ENCODE measurements at regions not wholly inside any gene's neighbourhood (a gene's known extent, or its start where the extent isn't known, plus 50 kb on each side); places are given as distances from the start of the nearest gene placed in this dataset.

DNA sequence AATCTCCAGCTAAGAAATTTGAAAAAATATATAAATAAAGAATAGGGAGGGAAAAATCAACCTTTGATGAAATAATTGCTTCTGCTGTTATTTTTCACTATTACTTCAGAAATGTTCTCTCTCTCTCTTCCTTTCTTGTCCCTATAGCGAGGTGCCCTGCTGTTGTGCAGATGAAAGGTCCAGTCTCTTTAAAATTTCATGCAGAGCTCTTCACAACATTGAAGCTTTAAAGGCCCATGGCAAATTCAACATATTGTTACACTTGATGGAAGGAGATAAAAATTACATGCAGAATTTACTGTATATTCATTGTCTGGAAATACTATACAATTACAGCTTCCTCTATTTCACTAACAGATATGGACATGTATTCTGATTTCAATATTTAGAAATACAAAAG lies 86.4 kb upstream of the PSMD7 start:
- TF ChIP-seq, protein P1, sequence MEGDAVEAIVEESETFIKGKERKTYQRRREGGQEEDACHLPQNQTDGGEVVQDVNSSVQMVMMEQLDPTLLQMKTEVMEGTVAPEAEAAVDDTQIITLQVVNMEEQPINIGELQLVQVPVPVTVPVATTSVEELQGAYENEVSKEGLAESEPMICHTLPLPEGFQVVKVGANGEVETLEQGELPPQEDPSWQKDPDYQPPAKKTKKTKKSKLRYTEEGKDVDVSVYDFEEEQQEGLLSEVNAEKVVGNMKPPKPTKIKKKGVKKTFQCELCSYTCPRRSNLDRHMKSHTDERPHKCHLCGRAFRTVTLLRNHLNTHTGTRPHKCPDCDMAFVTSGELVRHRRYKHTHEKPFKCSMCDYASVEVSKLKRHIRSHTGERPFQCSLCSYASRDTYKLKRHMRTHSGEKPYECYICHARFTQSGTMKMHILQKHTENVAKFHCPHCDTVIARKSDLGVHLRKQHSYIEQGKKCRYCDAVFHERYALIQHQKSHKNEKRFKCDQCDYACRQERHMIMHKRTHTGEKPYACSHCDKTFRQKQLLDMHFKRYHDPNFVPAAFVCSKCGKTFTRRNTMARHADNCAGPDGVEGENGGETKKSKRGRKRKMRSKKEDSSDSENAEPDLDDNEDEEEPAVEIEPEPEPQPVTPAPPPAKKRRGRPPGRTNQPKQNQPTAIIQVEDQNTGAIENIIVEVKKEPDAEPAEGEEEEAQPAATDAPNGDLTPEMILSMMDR (IDR thresholded peaks at IDR 0.05; ENCODE audit: low read depth, low read length), result no peak
- TF ChIP-seq EZH2phosphoT487 (IDR thresholded peaks at IDR 0.05; ENCODE audit: low read depth), result no peak
